Stimulated activated CD4-positive, alpha-beta T cell treated with anti-CD3 and anti-CD28 coated beads, Interleukin-15, amount 100 ng/mL, for 48 hours (primary cell): ENCODE measurements at regions not wholly inside any gene's neighbourhood (a gene's known extent, or its start where the extent isn't known, plus 50 kb on each side); places are given as distances from the start of the nearest gene placed in this dataset.
"Not testable (repeated sequence)": the region's sequence is repeated elsewhere in the genome, so short reads cannot be mapped to it uniquely, and the experiment has no call there.

Source experiments
- DNase-seq, 2 donors: peaks; one replicate each; pipeline ENCODE4 v3.0.0-alpha.2; 2020; ENCODE audit warnings: low read depth in 2 of 2

DNA sequence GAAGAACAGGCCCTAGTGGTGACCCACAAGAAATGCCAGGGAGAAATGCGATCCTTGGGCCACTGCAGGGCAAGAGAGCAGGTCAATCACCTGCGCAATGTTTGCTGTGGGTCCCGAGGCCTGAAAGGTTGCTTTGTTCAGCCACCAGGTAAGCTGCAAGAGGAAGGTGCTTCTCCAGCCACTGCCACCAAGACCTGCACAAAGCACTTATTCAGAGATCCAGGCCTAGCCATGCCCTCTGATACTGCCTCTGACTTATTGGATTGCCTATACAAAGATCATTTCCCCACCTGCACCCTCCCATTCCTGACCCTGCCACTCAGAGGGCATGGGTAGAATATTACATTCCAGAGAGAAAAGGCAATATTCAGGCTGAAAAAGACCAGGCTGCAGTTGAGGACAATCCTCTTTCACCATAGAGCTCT lies 349.4 kb upstream of the NFIA start:
- no peak for DNase-seq

DNA sequence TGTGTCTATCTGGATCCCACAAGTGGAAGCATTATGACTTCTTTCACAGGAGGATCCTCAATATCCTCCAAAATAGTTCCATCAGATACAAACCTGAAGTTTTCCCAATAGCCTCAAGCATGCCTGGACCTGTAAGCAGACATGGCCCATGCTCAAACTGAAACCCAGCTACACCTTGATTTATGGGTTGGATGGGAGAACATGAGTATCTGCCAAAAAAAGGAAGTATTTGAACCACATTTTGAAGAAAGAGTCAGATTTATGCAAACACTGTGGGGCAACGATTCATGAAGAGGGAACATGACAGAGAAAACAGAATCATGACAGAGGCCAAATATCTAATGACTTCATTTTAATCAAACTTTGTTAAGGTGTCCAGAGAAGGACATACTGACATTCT lies 351.0 kb upstream of the NFIA start:
- no peak for DNase-seq

DNA sequence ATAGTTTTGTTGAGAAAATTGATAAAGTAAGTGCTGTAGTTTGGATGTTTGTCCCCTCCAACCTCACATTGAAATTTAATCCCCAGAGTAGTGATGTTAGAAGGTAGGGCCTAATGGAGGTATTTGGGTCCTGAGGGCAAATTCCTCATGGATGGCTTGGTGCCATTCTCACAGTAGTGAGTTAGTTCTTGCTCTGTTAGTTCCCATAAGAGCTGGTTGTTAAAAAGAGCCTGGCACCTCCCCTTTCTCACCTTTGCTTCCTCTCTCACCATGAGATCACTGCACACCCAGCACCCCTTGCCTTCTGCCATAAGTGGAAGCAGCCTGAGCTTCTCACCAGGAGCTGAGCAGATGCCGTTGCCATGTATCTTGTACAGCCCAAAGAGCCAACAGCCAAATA lies 354.8 kb upstream of the NFIA start:
- no peak for DNase-seq

DNA sequence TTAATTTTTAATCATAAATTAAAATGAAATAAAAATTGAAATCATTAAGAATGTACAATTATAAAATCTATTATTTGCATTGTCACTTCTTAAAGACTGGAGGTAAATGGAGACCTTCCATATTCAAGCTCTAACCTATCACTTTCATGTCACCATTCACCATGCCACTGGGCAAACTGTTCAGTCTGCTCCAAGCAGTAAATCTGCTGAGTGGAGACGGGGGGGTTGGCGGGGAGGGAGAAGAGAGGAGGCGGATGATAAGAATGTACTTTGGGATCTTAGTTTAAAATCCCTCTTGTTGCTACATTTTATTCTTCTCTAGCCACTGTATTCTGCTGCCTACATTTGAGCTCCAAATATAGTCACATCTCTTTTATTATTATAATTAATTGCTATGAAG lies 365.9 kb upstream of the NFIA start:
- no peak for DNase-seq

DNA sequence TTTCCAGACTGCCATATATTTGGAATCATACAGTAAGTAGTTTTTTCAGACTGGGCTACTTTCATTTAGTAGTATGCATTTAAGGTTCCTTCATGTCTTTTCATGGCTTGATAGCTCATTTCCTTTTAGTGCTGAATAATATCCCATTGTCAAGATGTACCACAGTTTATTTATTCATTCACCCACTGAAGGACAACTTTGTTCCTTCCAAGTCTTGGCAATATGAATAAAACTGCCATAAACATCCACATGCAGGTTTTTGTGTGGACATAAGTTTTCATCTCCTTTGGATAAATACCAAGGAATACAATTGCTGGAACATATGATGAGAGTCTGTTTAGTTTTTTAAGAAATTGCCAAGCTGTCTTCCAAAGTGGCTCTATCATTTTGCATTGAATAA lies 366.4 kb upstream of the NFIA start:
- DNase-seq: no peak

DNA sequence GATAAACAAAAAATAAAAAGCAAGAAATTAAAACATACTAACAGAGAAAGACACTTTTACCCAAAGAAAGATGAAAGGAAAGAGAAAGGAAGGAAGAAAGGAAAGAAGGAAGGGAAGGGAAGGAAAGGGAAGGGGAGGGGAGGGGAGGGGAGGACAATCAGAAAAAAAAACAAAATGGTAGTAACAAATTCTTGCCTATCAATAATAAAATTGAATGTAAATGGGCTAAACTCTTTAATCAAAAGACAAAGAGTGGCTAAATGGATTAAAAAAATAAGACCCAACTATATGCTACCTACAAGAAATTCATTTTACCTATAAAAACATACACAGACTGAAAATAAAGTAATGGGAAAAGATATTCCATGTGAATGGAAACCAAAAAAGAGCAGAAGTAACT lies 372.9 kb upstream of the NFIA start:
- DNase-seq: no peak

DNA sequence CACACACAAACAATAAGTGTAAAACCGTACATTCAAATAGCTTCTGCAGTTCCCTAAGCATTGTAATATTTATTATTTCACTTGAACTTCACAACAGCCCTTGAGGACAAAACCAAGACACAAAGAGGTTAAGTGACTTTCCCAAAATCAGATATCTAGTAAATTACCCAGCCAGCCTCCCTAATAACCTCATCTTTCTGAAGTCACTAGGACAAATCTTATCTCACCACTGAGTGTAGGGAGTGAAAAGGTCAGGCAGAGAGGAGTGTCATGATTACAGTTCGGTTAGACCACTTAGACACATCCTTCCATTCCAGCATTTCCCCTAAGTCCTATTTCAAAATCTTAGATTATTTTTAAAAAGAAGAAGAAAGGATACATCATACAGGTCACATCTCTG lies 377.3 kb upstream of the NFIA start:
- DNase-seq: no peak

DNA sequence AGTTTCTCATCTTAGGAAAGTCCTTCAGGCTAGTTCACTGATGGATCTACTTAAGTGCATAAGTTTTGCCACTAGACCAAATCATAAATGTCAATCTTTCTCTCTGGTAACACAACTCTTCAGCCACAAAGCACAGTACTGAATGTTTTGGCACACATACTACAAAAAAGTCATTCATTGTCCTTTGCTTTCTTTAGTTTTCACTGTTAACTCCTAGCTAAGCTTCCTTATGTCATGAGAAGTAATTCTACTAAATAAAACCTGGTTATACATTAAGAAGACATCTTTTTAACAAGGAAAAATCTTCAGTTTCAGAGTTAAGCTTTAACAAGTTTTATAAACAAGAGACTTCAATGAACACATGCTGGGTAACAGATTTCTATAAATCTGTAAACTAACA lies 379.2 kb upstream of the NFIA start:
- no peak for DNase-seq

DNA sequence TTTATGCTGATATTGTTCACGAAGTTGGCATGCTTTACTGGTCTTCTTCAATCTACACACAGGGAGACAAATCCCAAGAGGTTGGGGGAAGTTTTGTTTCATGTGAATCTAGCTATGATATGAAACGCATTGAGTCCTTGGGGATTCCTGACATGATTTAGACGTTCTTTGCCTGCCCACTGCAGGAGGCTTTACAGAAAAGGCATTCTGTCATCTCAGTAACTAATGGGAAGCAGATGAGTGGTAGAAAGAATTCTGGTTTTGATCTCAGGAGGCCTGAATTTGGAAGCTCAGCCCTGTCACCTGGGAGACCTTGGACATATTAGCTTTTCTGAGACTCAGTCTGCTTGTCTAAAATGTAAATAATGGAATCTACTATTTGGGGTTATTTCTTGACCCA lies 383.0 kb upstream of the NFIA start:
- no peak for DNase-seq

DNA sequence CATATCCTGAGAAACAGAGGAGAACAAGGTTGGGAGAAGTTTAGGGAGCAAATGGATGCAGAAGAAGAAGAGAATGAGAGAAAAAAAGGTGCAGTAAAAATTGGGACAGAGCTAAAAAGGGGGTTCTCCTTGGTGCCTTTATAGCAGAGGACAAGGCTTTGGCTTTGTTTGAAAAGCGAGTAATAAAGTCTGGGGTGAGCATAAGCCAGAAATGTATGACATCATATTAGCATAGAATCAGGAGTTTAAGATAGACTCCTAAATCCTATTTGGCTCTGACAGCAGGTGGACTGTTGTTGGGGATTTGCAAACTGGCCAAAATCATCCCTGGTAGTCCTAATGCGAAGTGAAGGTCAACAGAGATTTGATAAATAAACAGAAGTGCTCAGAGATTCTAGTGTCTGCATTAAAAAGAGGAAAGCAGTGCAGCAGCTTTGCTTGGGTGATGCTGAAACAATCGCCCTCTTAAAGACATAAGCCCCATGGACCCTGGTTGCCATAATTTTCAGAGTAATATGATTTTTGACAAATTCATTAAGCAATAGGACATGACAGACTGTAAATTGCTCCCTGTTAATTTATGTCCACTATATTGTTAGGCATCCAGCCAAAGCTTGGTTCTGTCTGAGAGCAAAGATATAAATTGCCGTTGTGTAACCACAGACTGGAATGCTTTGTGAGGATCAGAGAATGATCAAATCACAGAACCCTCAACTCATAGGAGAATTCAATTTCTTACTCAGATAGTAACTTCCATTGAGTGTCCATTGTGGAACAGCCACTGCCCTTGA lies 385.0 kb upstream of the NFIA start:
- DNase-seq: no peak

DNA sequence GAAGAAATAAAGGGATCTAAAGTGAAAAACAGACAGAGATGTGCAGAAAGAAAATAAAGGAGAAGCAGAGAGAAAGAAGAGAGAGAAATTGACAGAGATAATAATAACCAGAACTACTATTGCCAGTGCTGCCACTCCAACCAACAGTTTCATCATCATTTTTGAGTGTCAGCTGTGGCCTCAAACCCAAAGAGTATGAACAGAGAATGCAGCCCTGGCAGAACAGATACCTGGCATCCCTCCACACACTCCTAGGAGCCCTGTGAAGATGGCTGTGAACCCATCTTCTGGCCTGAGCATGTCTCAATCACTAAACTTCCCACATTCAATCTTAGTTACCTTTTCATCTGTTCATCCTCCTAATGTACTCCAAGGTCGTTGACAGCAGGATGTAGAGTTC lies 385.8 kb upstream of the NFIA start:
- no peak for DNase-seq

DNA sequence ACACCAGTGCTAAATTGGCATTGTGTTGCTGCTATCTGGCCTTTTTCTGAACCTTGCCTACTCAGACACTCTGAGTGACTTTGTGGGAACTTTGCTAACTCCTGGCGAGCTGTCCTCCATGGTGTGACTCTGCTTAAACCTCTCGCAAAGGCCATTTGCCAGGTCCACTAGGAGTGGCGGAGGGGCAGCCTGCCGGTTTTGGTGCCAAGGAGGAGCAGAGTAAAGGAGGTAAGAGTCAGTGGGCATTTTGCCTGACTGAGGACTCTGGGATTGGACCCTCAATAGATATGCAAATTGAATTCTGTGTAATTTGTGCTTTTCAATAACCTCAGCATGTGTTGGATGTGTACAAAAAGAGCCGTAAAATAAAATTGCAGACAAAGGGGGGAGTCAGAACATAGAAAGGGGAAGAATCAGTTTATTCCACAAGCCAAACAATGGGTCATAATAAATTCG lies 386.6 kb upstream of the NFIA start:
- DNase-seq: no peak

DNA sequence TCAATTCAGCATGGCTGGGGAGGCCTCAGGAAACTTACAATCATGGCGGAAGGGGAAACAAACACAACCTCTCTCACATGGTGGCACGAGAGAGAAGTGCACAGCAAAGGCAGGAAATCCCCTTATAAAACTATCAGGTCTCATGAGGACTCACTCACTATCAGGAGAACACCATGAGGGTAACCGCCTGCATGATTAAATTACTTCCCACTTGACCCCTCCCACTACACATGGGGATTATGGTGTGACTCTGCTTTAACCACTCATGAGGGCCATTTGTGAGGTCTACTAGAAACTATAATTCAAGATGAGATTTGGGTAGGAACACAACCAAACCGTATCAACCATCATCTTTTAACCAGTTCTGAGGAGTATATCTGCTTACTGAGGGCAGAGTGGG lies 387.4 kb upstream of the NFIA start:
- DNase-seq: no peak

DNA sequence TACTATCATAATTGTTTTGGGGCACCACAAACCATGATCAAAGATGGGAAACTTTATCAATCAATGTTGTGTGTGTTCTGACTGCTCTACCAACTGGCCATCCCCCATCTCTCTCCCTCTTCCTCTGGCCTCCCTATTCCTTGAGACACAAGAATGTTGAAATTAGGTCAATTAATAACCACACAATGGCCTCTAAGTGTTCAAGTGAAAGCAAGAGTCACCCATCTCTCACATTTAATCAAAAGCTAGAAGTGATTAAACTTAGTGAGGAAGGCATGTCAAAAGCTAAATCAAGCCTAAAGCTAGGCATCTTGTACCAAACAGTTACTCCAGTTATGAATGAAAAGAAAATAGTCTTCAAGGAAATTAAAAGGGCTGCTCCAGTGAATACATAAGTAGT lies 390.3 kb upstream of the NFIA start:
- no peak for DNase-seq

DNA sequence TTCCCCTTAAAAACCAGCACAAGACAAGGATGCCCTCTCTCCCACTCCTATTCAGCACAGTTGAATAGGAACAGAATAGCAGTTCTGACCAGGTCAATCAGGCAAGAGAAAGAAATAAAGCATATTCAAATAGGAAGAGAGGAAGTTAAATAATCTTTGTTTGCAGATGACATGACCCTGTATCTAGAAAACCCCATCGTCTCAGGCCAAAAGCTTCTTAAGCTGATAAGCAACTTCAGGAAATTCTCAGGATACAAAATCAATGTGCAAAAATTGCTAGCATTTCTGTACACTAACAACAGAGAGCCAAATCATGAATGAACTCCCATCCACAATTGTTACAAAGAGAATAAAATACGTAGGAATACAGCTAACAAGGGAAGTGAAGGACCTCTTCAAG lies 394.1 kb upstream of the NFIA start:
- DNase-seq: not testable (repeated sequence)

DNA sequence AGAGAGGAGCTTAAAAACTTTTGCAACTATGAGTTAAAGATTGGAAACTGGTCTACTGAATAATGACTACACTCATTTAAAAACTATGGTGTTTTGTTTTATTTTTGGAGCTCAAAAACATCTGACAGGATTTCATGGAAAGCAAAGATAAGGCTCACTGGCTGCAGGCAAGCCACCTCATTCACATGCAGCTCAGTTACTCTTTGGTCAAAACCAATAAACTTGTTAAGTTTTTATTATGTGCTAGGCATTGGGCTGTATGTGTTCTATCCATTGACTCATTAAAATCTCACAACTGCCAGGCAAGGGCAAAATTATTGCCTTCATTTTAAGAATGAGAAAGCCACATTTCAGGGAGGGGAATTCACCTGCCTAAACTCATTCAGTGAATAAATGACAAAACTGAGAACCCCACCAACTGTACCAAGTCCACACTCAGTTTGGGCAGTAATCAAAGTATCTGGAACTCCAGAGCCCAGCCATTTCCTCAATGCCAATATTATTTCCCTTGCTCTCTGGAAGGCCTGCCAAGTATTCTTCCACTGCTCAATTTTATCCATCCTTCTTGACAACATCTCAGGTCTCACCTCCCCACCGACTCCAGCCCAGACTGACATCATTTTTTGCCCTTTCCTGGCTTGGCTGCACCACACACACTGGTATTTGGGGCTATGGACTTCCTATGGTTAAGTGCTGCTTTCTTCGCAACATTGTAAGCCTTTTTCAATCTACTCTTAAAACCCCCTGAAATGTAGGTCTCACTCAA lies 401.1 kb upstream of the NFIA start:
- DNase-seq: no peak

DNA sequence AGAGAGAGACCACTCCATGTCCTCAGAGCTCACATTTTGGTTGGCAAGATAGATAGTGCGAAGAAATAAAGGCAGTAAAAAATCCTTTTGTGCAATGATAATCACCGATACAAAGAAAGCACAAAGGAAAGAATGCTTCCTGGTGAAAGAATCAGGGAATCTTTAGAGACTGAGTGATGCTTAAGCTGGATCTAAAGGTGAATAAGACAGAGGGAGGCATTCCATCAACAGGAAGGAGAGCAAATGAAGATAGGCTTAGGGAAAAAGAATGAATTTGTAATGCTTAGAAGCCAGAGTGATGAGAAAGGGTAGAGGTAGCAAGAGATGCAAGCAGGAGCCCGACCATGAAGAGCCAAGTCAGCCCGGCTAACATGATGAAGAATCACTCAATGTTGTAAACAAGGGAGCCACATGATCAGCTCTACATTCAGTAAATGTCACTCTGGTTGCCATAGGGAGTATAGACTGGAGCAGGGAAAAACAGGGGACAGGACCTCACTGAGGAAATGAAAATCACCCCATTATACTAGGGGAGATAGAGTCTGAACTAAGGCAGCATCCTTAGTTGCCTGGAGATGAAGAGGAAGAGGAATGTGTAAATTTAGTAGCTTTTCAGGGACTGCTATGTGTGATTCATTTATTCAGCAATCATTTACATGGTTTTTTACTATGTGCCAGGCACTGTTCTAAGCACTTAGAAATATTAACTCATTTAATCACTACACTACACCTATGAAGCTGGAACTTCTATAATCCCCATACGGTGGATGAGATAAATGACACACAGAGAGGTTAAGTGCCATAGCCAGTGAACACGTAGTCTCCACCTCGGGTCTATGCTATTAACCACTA lies 402.6 kb upstream of the NFIA start:
- DNase-seq: no peak

DNA sequence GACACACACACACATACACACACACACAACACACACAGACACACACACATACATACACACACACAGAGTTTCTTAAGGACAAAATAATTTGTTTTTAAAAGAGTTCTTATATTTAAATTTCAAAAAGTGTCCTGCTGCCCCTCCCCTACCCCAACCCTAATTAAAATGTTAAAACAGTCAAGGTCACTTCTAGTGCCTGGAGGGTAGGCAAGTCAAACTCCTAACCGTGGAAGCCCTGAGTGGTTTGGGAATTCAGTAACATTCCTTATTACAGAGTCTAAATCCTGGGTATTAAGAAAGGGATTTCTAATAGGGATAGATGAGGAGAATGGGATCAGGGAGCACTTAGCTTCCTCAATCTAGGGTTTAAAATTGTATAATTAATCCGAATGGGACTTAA lies 403.6 kb upstream of the NFIA start:
- no peak for DNase-seq

DNA sequence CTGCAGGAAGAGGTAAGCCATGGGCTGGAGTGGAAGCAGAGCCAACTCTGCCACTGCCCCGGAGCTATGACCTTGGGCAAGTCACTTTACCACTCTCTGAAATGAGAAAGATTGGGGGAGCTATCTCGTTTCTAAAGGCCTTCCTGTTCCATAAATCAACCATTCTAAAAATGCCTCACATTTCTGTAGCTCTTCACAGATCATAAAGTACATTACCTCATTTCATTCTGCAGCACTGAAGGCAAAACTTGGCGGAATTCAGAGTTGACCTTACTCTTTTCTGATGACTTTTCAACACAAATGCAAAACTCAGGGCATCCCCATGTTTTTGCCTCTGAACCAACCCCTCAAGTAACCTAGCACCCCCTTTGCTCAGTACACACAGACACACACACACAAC lies 404.0 kb upstream of the NFIA start:
- DNase-seq: no peak

DNA sequence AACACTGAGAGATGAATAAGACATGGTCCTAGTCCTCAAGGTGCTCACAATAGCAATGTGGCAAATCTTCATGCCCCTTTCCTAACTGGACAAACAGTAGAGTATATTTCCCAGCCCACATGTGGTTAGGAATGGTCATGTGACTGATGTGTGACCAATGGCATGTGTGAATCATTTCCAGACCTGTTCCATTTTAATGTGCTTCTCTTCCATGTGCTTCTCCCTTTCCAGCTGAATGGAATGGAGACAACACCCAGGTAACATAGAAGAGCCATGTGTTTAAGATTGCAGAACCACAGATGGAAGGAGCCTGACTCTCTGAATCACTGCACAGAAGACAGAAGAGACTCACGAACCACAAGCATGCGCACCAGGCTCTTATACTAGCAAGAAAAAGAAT lies 409.9 kb upstream of the NFIA start:
- DNase-seq: no peak

DNA sequence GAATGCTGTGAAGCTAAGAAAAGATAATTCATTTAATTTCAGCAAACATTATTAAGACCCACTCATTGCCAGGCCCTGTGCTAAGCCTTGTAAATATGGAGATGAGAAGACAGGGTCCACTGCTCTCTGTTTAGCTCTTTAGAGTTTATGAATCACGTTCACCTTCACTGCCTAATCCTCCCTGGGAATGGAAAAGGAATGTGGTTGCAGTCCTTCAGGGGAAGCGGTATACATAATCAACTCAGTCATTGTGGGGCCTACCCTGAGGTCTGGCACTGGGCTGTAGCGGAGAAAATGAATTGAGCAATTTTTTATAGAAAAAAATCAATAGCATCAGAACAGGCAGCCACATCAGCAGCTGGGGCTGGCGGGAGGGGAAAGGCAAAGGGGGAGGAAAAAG lies 412.1 kb upstream of the NFIA start:
- no peak for DNase-seq

DNA sequence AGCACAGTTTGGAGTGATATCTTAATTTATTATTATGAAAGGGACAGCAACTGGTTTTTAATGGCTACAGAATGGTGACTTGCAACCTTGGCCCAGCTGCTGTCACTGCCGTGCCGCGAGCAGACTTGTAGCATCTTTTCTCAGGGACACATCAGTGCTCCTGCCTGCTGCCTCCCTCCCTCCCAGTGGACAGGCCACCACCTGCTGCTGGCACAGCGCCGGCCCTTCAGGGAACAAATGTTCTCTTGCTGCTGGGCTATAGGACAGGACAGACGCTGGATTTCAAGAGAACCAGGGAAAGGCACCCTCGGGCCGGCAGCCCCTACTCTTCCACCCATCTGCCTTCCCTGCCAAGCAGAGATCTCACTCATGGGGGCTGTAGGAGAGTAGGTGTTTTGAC lies 413.8 kb upstream of the NFIA start:
- DNase-seq: no peak

DNA sequence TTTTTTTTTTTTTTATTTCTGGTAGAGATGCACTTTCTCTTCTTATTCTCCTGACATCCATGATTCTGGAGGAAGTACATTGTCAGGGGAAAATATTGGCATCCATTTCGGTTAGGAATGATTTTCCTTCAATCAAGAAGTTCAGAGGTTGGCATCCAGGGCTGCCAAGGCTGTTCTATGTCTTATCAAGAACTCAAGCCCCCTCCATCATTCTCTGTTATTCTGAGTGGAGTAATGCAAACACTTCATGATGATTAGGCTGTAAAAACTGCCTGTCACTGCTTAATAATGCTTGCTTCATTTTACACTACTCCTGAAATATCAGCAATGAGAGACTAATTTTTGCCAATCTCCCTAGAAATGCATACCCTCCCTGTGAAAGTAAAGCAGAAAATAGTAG lies 417.1 kb upstream of the NFIA start:
- DNase-seq: no peak
